Stimulated activated naive B cell treated with anti-CD40 and anti-IgM and Interleukin-4, amounts not matched to agents 10 μg/mL and 1 μg/mL and 100 μg/mL, for 72 hours (primary cell): ENCODE measurements at regions not wholly inside any gene's neighbourhood (a gene's known extent, or its start where the extent isn't known, plus 50 kb on each side); places are given as distances from the start of the nearest gene placed in this dataset.
A peak's percentile ranks its signal among the peaks of the same experiment; 100 is the strongest.

ENCODE experiments used
- ATAC-seq, 2 donors: fragments of 150-1000 bp; cut with Tn5 transposase; replicated peaks; 2 replicates each; pipeline ENCODE4 v1.10.0; 2021; ENCODE audit warnings: moderate library complexity in 1 of 2
- DNase-seq: peaks from one replicate; pipeline ENCODE4 v3.0.0; 2021
- H3K27ac Mint-ChIP-seq: one replicate; pipeline ENCODE4 v1.8.0; 2022; ENCODE audit warnings: mild to moderate bottlenecking, mixed read lengths
- H3K27me3 Mint-ChIP-seq, 2 donors: one replicate each; pipeline ENCODE4 v1.8.0; 2022; ENCODE audit warnings: mixed read lengths in 2 of 2
- H3K36me3 Mint-ChIP-seq, 2 donors: one replicate each; pipeline ENCODE4 v1.8.0; 2022; ENCODE audit warnings: mixed read lengths in 2 of 2, mild to moderate bottlenecking in 1 of 2
- H3K4me1 Mint-ChIP-seq, 2 donors: one replicate each; pipeline ENCODE4 v1.8.0; 2022; ENCODE audit warnings: mixed read lengths in 2 of 2, mild to moderate bottlenecking in 1 of 2
- H3K4me3 Mint-ChIP-seq, 2 donors: one replicate each; pipeline ENCODE4 v1.8.0; 2022; ENCODE audit warnings: mild to moderate bottlenecking in 2 of 2, mixed read lengths in 2 of 2, moderate library complexity in 1 of 2
- H3K9me3 Mint-ChIP-seq, 2 donors: one replicate each; pipeline ENCODE4 v1.8.0; 2022; ENCODE audit warnings: mixed read lengths in 2 of 2, mild to moderate bottlenecking in 1 of 2

- Mint-ChIP-seq H3K4me1 (peaks cover 4 to 5% of the 10 kb centered on the region in 2 donors), H3K27ac (no peak overlapping the region), H3K27me3 (no peaks in the 10 kb centered on the region), H3K4me3 (no peak overlapping the region), H3K9me3 (peaks cover 12 to 20% of the 10 kb centered on the region in 2 donors), H3K36me3 (peaks cover 2 to 17% of the 10 kb centered on the region in 2 donors)
- DNase-seq: no peak
- no peak for ATAC-seq
These were observed 458.3 kb upstream of the CBLB start for GRCh38 chr3:106326941-106327695.

DNA sequence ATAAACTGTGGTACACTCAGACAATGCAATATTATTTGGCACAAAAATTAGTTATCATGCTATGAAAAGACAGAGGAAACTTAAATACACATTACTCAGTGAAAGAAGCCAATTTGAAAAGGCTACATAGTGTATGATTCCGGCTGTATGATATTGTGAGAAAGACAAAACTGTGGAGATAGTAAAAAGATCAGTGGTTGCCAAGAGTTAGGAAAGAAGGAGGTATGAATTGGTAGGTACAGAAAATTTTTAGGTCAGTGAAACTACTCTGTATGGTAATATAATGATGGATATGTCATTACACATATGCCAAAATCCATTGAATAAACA is 458.8 kb upstream of the CBLB start:
- peaks cover 2 to 17% of the 10 kb centered on the region in 2 donors for H3K36me3 Mint-ChIP-seq
- no peak overlapping the region for H3K4me3 Mint-ChIP-seq
- no peaks in the 10 kb centered on the region for H3K27me3 Mint-ChIP-seq
- H3K9me3 Mint-ChIP-seq: peaks cover 12 to 15% of the 10 kb centered on the region in 2 donors
- H3K4me1 Mint-ChIP-seq: peaks cover 5 to 10% of the 10 kb centered on the region in 2 donors
- DNase-seq (no peak), ATAC-seq (no peak)
- no peak overlapping the region for H3K27ac Mint-ChIP-seq

DNA sequence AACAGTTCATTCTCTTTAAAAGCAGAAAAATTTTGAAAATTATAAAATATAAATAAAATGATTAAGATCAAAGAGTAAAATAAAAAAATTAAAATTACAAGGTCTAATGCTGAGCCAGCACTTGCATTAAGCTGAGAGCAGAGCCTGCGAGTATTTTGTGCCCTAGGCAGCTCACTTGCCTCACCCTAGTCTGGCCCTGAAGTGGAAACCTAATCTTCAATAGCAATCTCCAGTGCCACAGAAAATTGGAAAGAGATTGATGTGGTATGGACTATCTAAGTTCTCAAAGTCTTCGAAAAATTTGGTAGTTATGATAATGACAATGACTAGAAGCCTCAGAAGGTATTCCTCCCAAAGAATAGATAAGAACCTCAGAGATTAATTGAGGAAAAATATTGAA is 459.4 kb upstream of the CBLB start:
- Mint-ChIP-seq H3K36me3 (peaks cover 1 to 15% of the 10 kb centered on the region in 2 donors), H3K4me1 (peaks cover 9 to 14% of the 10 kb centered on the region in 2 donors), H3K4me3 (no peak overlapping the region), H3K9me3 (peaks cover 12 to 13% of the 10 kb centered on the region in 2 donors), H3K27me3 (no peaks in the 10 kb centered on the region), H3K27ac (no peak overlapping the region)
- ATAC-seq (no peak), DNase-seq (no peak)

DNA sequence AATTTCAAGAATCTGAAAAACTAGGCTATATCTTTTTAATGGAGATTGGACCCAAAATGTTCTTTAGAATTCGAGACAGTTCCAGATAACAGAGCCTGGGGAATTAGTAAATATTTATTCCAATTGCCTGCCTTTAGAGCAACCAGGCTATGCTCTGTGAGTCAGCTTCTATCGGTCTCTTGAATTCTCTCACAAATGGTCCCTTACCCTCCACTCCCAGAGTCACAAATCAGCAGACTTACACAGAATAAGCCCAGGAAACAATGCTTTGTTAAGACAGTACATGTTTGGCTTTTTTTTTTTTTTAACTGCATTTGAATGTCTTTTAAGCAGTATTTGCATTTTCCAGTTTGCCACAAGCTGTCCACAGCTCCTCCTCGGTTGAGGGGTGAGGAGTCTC is 460.7 kb upstream of the CBLB start:
- peaks cover 14 to 24% of the 10 kb centered on the region in 2 donors for H3K4me1 Mint-ChIP-seq
- no peak overlapping the region for H3K27ac Mint-ChIP-seq
- peaks cover 6% of the 10 kb centered on the region in 2 donors for H3K9me3 Mint-ChIP-seq
- no peaks in the 10 kb centered on the region for H3K27me3 Mint-ChIP-seq
- ATAC-seq (peak in 1 of 2 donors; percentile 2), DNase-seq (no peak)
- no peak overlapping the region for H3K4me3 Mint-ChIP-seq
- peaks cover 0 to 5% of the 10 kb centered on the region in 2 donors for H3K36me3 Mint-ChIP-seq

GRCh38 chr3:106331636-106332035 is 462.8 kb upstream of the CBLB start:
- DNase-seq (no peak), ATAC-seq (no peak)
- Mint-ChIP-seq H3K4me1 (peaks cover 22 to 37% of the 10 kb centered on the region in 2 donors), H3K27me3 (no peaks in the 10 kb centered on the region), H3K27ac (no peak overlapping the region), H3K9me3 (no peaks in the 10 kb centered on the region), H3K36me3 (no peaks in the 10 kb centered on the region), H3K4me3 (no peak overlapping the region)

DNA sequence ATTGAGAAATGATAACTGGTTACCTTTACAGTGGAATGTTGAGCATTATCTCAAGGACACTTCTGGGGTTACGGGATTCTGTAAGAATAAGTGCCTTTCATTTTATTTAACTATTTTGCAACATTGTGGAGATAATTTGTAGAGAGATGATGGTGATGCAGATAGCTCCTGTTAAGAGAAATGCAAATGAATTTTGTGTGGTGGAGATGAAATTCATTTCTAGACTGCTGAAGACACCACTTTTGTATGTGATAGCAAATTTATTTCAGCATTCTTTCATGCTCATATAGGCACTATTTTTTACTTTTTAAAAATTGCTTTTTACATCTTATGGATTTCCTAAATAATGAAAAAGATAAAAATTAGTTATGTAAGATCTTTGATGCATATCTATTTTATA is 463.3 kb upstream of the CBLB start:
- H3K4me1 Mint-ChIP-seq: peaks cover 20 to 39% of the 10 kb centered on the region in 2 donors
- no peaks in the 10 kb centered on the region for H3K27me3 Mint-ChIP-seq
- no peak overlapping the region for H3K4me3 Mint-ChIP-seq
- ATAC-seq (no peak), DNase-seq (no peak)
- no peaks in the 10 kb centered on the region for H3K9me3 Mint-ChIP-seq
- H3K27ac Mint-ChIP-seq: no peak overlapping the region
- H3K36me3 Mint-ChIP-seq: no peaks in the 10 kb centered on the region

DNA sequence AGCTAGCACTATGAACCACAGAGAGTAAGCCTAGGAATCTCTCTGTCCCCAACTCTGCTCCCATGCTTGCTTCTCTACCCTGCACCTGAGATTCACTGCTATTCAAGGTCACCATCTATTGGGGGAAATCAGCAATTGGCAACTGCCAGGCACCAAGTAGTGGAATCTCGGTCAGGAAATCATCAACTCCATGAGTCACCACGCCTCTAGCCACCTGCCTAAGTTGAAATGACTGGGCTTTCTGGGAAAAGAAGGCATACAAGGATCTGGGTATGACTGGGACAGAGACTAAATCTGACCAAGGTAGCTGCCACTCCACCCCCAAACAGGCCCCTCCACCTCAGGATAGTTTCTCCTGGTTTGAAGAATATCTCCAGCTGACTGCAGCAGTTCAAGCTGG is 464.1 kb upstream of the CBLB start:
- H3K36me3 Mint-ChIP-seq: no peaks in the 10 kb centered on the region
- H3K27ac Mint-ChIP-seq: no peak overlapping the region
- H3K4me1 Mint-ChIP-seq: peaks cover 20 to 39% of the 10 kb centered on the region in 2 donors
- H3K27me3 Mint-ChIP-seq: no peaks in the 10 kb centered on the region
- H3K4me3 Mint-ChIP-seq: no peak overlapping the region
- peak; percentile 43 to 55 for ATAC-seq
- peak; percentile 13 for DNase-seq
- H3K9me3 Mint-ChIP-seq: no peaks in the 10 kb centered on the region

- peak overlapping the region; percentile 2 to 47 for H3K4me3 Mint-ChIP-seq
These were observed 465.3 kb upstream of the CBLB start for GRCh38 chr3:106333911-106334618.

GRCh38 chr3:106336619-106337018 is 467.8 kb upstream of the CBLB start:
- no peak overlapping the region for H3K27ac Mint-ChIP-seq
- H3K36me3 Mint-ChIP-seq: no peaks in the 10 kb centered on the region
- H3K4me3 Mint-ChIP-seq: no peak overlapping the region
- no peaks in the 10 kb centered on the region for H3K27me3 Mint-ChIP-seq
- H3K4me1 Mint-ChIP-seq: peaks cover 19 to 39% of the 10 kb centered on the region in 2 donors
- DNase-seq (no peak), ATAC-seq (no peak)
- H3K9me3 Mint-ChIP-seq: no peaks in the 10 kb centered on the region

More at GRCh38 chr3:106333911-106334618, 465.3 kb upstream of the CBLB start:
- Mint-ChIP-seq H3K4me1 (peaks cover 20 to 39% of the 10 kb centered on the region in 2 donors), H3K9me3 (no peaks in the 10 kb centered on the region), H3K27ac (no peak overlapping the region), H3K36me3 (no peaks in the 10 kb centered on the region), H3K27me3 (no peaks in the 10 kb centered on the region)
- ATAC-seq: peak; percentile 83 to 90
- DNase-seq: peak; percentile 19

GRCh38 chr3:106337116-106337515 is 468.3 kb upstream of the CBLB start:
- no peak for DNase-seq
- Mint-ChIP-seq H3K4me3 (no peak overlapping the region), H3K4me1 (peaks cover 19 to 34% of the 10 kb centered on the region in 2 donors), H3K27me3 (no peaks in the 10 kb centered on the region), H3K9me3 (no peaks in the 10 kb centered on the region), H3K36me3 (no peaks in the 10 kb centered on the region), H3K27ac (no peak overlapping the region)
- no peak for ATAC-seq

DNA sequence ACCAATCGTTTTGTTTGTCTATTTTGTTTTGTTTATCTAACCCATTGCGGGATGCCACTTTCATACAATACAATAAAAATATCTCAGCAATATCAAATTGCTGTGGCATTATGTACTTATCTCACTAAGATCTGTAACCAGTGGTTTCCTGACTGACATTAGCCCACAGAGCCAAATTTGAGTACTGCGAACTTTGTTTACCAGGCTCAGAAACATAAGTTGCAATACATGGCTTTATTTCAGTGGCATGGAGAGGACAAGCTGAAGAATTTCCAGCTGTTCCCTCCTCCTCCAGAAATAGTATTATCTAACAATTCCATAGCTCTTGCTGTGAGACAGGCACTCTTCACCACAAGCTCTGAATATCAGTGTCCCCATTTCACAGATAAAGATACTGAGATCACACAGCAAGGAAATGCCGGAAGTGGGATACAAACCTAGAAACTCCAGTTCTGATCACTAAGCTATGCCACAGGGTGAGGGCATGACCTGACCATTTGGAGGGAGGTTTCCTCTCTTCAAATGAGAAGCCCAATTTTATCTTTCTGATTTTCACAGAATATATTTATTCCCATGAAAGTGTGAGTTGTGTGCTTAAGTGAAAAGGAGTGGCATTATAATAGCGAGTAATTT is 469.9 kb upstream of the CBLB start:
- DNase-seq (no peak), ATAC-seq (no peak)
- no peak overlapping the region for H3K4me3 Mint-ChIP-seq
- no peaks in the 10 kb centered on the region for H3K36me3 Mint-ChIP-seq
- H3K27ac Mint-ChIP-seq: no peak overlapping the region
- peaks cover 13 to 24% of the 10 kb centered on the region in 2 donors for H3K4me1 Mint-ChIP-seq
- no peaks in the 10 kb centered on the region for H3K27me3 Mint-ChIP-seq
- H3K9me3 Mint-ChIP-seq: no peaks in the 10 kb centered on the region

- ATAC-seq: no peak
- H3K27me3 Mint-ChIP-seq: no peaks in the 10 kb centered on the region
- no peak overlapping the region for H3K27ac Mint-ChIP-seq
- no peaks in the 10 kb centered on the region for H3K9me3 Mint-ChIP-seq
- no peak overlapping the region for H3K4me3 Mint-ChIP-seq
- no peak for DNase-seq
- H3K4me1 Mint-ChIP-seq: peaks cover 8 to 15% of the 10 kb centered on the region in 2 donors
- H3K36me3 Mint-ChIP-seq: no peaks in the 10 kb centered on the region
These were observed 470.7 kb upstream of the CBLB start for GRCh38 chr3:106339551-106339950.

DNA sequence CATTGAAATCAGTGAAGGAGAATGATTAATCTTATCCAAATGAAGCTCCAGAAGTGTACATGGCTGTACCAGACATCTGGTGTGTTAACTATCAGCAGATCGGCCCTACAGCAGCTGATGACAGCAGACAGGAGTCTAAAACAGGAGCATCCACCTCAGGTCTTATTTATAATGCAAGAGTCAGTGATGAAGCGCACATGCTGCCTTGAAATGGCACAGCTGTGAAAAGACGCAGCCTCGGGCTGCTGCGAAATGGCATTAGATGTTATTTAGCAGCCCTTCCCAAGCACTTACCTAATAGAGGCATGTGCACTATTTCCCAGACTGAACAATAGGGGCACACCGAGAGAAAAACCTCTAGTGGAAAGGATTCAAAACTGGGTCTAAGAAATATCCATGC is 472.3 kb upstream of the CBLB start:
- no peak overlapping the region for H3K4me3 Mint-ChIP-seq
- DNase-seq: no peak
- H3K27ac Mint-ChIP-seq: no peak overlapping the region
- no peaks in the 10 kb centered on the region for H3K9me3 Mint-ChIP-seq
- H3K36me3 Mint-ChIP-seq: no peaks in the 10 kb centered on the region
- ATAC-seq: no peak
- H3K27me3 Mint-ChIP-seq: no peaks in the 10 kb centered on the region
- H3K4me1 Mint-ChIP-seq: peaks cover 2 to 13% of the 10 kb centered on the region in 2 donors

DNA sequence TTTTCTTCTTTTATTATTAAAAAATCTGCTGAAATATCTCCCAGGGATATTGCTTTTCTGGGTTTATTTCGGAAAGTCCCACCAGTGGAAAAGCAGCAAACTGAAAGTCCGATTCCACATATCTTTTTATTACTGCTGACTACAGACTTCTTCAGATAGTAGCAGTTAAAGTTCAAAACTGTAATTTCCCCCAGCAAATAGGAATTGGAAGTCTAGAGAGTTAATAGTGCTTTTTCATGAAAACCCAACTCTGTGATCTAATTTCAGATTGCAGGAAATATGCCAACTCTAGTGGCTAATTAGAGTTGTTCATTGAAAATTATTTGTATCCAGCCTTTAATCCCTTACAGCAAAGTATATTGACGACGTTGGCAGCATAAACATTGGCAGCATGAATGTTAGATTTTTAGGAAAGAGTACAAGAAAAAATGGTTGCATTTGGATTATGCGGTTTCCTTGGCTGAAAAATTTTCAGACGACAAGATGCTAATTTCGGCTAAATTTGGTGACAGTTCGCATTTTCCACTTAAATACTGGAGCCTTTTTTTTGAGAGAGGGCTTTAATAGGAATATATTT is 472.9 kb upstream of the CBLB start:
- Mint-ChIP-seq H3K36me3 (no peaks in the 10 kb centered on the region), H3K27me3 (no peaks in the 10 kb centered on the region), H3K9me3 (no peaks in the 10 kb centered on the region), H3K4me1 (peaks cover 2 to 14% of the 10 kb centered on the region in 2 donors), H3K27ac (no peak overlapping the region), H3K4me3 (no peak overlapping the region)
- no peak for ATAC-seq
- DNase-seq: no peak
